UCSD-AML1 (cell line): ENCODE measurements at regions not wholly inside any gene's neighbourhood (a gene's known extent, or its start where the extent isn't known, plus 50 kb on each side); places are given as distances from the start of the nearest gene placed in this dataset.

Source experiments
- DNase-seq: peaks from one replicate; lab custom pipeline; 2025; ENCODE audit not compliant: unreplicated experiment; lab: John Stamatoyannopoulos, UW

GRCh38 chrX:147693511-147693910 lies 218.2 kb upstream of the FMR1 start:
- DNase-seq: no peak

- DNase-seq: no peak
Observed at GRCh38 chrX:147699061-147699460, 212.7 kb upstream of the FMR1 start.

- DNase-seq: no peak
Observed at GRCh38 chrX:147710301-147710700, 201.4 kb upstream of the FMR1 start.

- no peak for DNase-seq
Observed at GRCh38 chrX:147733369-147733768, 178.3 kb upstream of the FMR1 start.

- DNase-seq: no peak
Observed at GRCh38 chrX:147735364-147735763, 176.4 kb upstream of the FMR1 start.

GRCh38 chrX:147736045-147736444 lies 175.7 kb upstream of the FMR1 start:
- no peak for DNase-seq

- no peak for DNase-seq
Observed at GRCh38 chrX:147737690-147738089, 174.0 kb upstream of the FMR1 start.

- no peak for DNase-seq
Observed at GRCh38 chrX:147738265-147738664, 173.5 kb upstream of the FMR1 start.

- DNase-seq: no peak
Observed at GRCh38 chrX:147739196-147739595, 172.5 kb upstream of the FMR1 start.

GRCh38 chrX:147741776-147742175 lies 169.9 kb upstream of the FMR1 start:
- DNase-seq: no peak

GRCh38 chrX:147749308-147749707 lies 162.4 kb upstream of the FMR1 start:
- no peak for DNase-seq

- DNase-seq: no peak
Observed at GRCh38 chrX:147757750-147758149, 154.0 kb upstream of the FMR1 start.

GRCh38 chrX:147763131-147763530 lies 148.6 kb upstream of the FMR1 start:
- DNase-seq: no peak

- DNase-seq: no peak
Observed at GRCh38 chrX:147764868-147765267, 146.9 kb upstream of the FMR1 start.

GRCh38 chrX:147770858-147771257 lies 140.9 kb upstream of the FMR1 start:
- no peak for DNase-seq

GRCh38 chrX:147776988-147777387 lies 134.7 kb upstream of the FMR1 start:
- no peak for DNase-seq

GRCh38 chrX:147779173-147779572 lies 132.5 kb upstream of the FMR1 start:
- DNase-seq: no peak

- DNase-seq: no peak
Observed at GRCh38 chrX:147781844-147782243, 129.9 kb upstream of the FMR1 start.

- DNase-seq: no peak
Observed at GRCh38 chrX:147788641-147789350, 122.9 kb upstream of the FMR1 start.

- DNase-seq: no peak
Observed at GRCh38 chrX:147800663-147801062, 111.1 kb upstream of the FMR1 start.

- DNase-seq: no peak
Observed at GRCh38 chrX:147803948-147804347, 107.8 kb upstream of the FMR1 start.

- DNase-seq: no peak
Observed at GRCh38 chrX:147811803-147812202, 99.9 kb upstream of the FMR1 start.

GRCh38 chrX:147827070-147827469 lies 84.6 kb upstream of the FMR1 start:
- no peak for DNase-seq
